H7 (cell line): ENCODE measurements at regions not wholly inside any gene's neighbourhood (a gene's known extent, or its start where the extent isn't known, plus 50 kb on each side); places are given as distances from the start of the nearest gene placed in this dataset.
A peak's percentile ranks its signal among the peaks of the same experiment; 100 is the strongest.

ENCODE experiments used
- DNase-seq: peaks from one replicate; pipeline ENCODE4 v3.0.0; 2012
- H3K27me3 ChIP-seq: 2 replicates; pipeline ENCODE4 v1.6.0; 2011; ENCODE audit warnings: mild to moderate bottlenecking, low read length; ENCODE audit not compliant: control insufficient read depth, insufficient read depth
- H3K36me3 ChIP-seq: replicated peaks from 2 replicates; pipeline ENCODE4 v1.5.1; 2011; ENCODE audit warnings: low read length; ENCODE audit not compliant: control insufficient read depth, insufficient read depth
- H3K4me3 ChIP-seq: 2 replicates; pipeline ENCODE4 v1.5.1; 2011; ENCODE audit warnings: low read depth, mild to moderate bottlenecking, control low read depth, low read length, moderate library complexity; ENCODE audit not compliant: insufficient read depth

DNA sequence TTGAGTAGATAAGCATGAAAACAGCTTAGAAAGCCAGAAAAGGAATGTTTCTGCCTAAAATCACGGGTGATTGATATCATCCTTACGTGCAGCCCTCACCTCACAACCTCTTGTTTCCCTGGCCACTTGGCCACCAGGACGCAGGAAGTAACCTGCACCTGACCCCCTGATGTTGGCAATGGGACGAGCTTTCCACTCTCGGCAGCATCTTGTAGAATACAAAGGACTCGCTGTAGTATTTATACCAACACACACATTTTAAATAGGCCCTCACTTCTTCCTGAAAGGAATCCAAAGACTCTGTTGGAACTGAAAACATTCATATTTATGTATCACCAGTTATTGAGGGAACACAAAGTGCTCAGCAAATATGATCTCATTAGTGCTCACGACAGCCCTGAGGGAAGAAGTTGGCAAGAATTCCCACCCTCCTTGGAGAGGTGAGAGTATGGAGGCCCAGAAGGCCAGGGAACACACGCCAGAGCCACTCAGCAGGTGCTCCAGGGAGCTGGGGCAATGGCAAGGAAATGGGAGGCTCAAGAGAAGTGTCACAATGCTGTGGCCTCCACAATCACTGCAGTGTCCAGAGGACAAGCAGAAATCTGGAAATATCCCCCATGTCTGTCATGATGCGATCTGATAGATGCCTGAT lies 103.3 kb upstream of the KIT start:
- H3K4me3 ChIP-seq = no peak overlapping the region
- H3K27me3 ChIP-seq = no peaks in the 10 kb centered on the region
- no peak for DNase-seq
- no peaks in the 10 kb centered on the region for H3K36me3 ChIP-seq

DNA sequence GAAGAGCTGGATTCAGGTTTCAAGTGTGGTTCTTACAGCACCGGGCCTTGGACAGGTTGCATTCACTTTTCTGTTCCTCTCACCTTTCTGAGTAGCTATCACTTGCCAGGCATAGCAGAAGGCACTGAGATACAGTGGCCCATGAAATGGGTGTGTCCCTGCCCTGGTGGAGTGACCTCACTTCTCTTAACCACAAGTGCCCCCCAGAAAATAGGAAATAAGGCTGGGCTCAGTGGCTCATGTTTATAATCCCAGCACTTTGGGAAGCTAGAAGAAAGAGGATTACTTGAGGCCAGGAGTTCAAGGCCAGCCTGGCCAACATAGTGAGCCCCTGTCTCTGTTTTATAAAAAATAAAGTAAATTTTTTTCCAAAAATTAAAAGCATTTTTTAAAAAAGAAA lies 101.7 kb upstream of the KIT start:
- no peaks in the 10 kb centered on the region for H3K36me3 ChIP-seq
- DNase-seq = no peak
- H3K27me3 ChIP-seq = no peaks in the 10 kb centered on the region
- H3K4me3 ChIP-seq = no peak overlapping the region

DNA sequence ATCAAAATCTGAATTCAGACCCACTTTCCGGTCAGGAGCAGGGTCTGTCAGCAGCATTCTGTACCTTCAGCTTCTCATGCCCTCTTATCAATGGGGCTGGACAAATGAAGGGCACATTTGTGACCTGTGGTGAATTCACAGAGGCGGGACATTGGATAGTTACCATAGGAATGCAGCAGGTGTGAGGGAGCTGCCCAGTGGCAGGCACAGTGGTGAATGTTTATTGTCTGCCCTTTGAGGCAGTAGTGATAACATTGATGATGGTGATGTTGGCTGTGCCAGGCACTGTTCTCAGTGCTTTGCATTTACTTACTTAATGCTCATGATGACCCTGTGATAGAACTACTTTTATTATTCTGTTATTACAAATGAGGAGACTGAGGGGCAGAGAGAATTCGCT lies 101.2 kb upstream of the KIT start:
- H3K36me3 ChIP-seq = no peaks in the 10 kb centered on the region
- DNase-seq = no peak
- H3K27me3 ChIP-seq = no peaks in the 10 kb centered on the region
- no peak overlapping the region for H3K4me3 ChIP-seq

DNA sequence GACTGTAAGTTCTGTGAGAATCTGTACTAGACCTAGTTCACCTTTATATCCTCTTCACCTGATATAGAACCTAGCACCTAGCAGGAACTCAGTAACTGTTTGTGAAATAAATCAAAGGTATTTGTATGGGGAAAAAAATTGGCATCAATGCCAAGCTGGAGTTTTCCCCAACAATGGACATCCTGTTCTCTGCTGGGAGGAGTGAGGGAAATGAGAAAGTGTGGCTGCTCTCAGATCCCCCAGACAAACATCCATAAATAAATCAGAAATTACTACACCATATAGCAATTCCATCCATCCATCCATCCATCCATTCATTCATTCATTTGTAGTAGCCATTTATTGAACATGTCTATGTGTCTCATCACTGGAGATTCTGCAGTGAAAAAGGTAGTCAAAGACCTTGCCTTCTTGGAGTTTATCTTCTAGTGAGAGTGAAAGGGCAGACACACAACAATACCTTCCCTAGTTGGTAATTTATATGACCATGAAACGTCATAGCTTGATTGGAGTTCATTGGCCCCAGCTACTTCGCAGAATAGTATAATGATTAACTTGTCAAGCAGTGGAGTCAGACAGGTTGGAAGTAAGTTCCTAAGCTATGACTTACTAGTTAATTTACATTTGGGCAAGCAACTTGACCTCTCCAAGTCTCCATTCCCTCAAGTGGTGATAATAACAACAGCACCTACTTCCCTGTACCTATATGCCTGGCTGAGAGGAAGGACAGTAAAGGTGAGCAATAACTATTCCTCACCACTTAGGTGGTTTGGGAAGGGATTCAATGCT lies 98.7 kb upstream of the KIT start:
- H3K27me3 ChIP-seq = no peaks in the 10 kb centered on the region
- no peak overlapping the region for H3K4me3 ChIP-seq
- no peaks in the 10 kb centered on the region for H3K36me3 ChIP-seq
- no peak for DNase-seq

DNA sequence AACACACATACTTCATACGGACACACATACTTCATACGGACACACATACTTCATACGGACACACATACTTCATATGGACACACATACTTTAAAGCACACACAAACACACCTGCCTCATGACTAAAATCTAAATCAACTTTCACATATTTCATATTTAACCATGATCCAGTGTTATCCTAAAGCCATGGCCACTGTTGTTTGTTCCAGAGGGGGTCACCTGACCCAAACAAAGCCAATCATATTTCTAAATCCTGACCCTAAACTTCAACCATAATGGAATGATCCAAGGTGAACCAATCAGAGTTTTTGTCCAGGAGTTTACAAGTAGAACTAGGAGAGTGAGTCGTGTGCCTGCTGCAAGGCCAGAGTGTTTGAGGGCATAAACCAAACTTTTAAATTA lies 97.2 kb upstream of the KIT start:
- H3K4me3 ChIP-seq = no peak overlapping the region
- DNase-seq = no peak
- no peaks in the 10 kb centered on the region for H3K36me3 ChIP-seq
- H3K27me3 ChIP-seq = no peaks in the 10 kb centered on the region

DNA sequence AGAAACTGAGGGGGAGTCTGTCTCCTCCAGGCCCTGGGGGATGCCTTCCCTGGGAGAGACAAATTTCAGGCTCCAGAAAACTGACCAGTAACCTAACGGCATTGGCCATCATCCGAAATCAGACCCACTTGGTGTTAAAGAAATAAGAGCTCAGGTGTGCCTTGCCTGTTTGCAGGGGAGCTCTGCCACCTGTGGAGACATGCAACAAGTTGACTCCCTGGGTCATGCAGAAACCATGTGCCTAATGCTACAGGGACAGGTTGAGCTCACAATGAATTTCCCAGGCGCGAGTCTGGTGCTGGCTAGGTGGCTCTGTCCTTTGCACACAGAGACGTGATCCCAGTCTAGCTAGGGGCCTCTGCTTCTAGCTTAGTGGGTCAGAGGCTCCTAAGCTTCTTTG lies 95.8 kb upstream of the KIT start:
- DNase-seq = no peak
- Histone ChIP-seq H3K4me3 (no peak overlapping the region), H3K36me3 (no peaks in the 10 kb centered on the region), H3K27me3 (no peaks in the 10 kb centered on the region)

DNA sequence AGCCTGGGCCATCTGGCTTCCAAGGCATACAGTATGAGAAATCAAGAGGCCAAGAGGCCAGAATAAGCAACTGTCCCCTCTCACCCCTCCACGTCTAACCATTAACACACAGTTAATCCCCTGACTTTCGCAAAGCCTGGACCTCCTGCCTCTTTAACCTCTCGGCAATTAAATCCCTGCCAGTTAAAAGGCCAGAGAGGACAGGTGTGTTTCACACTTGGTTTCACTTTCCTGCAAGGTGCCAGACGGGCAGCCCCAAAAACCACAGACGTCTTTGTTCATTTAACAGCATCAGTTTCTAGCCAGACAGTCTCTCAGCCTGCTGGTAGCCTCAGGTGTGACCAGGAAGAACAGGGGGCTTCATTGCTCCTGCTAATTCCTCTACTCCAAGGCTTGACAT lies 91.1 kb upstream of the KIT start:
- H3K36me3 ChIP-seq = no peaks in the 10 kb centered on the region
- peaks cover 1% of the 10 kb centered on the region; the same call in 1 of the 2 replicates for H3K27me3 ChIP-seq
- no peak for DNase-seq
- no peak overlapping the region for H3K4me3 ChIP-seq

DNA sequence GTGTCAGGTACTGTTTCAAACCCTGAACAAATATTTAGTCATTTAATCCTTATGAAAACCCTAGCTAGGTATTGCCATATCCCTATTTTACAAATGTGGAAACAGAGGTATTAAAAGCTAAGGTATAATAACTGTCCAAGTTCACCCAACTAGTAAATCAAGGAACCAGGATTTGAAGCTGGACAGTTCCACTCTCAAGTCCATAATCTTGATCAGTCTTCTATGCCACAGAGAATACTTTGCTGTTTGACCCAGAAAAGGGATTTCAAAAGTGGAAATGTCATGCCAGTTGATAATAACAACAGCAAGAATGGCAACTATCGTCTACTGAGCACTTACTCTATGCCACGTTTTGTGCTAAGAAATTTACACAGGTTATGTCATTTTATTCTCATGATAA lies 90.4 kb upstream of the KIT start:
- H3K27me3 ChIP-seq = peaks cover 1% of the 10 kb centered on the region; the same call in 1 of the 2 replicates
- H3K4me3 ChIP-seq = no peak overlapping the region
- DNase-seq = no peak
- H3K36me3 ChIP-seq = no peaks in the 10 kb centered on the region

DNA sequence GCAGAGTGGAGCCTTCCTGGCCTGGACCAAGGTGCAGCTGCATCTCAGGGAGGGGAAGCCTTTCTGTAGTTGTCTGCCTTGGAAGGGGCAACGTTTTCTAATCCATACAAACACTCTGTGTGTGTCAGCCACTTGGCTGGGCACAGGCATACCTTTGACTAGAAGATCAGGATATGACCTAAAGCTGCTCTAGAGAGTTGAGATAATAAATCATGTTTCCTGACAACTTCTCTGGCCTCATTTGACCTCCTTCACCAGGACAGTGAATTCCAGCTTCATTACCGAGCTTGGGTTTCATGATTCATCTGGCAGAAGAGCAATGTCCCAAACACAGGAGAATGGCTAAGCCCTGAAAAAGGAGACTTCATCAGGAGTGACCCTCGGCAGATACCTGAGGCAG lies 89.6 kb upstream of the KIT start:
- peaks cover 2% of the 10 kb centered on the region; the same call in 1 of the 2 replicates for H3K27me3 ChIP-seq
- DNase-seq = no peak

DNA sequence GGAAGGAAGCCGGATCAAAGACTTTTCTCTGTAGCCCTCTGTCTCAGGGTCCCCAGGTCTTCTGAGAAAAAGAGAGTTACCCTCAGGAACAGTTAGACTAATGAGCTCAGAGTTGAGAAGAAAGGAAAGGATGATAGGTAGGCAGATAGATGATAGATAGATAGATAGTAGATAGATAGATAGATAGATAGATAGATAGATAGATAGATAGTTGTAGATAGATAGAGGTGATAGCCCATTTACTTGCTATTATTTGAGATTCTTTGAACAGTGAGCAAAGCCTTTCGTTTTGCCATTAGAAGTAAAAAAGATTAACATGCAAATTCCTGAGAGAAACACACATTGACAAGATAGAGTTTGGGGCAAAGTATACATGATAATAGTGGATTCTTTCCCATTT lies 86.9 kb upstream of the KIT start:
- no peak for DNase-seq
- Histone ChIP-seq H3K36me3 (no peaks in the 10 kb centered on the region), H3K4me3 (no peak overlapping the region), H3K27me3 (peaks cover 5% of the 10 kb centered on the region; the same call in 1 of the 2 replicates)

More for the DNA sequence above, 89.6 kb upstream of the KIT start:
- Histone ChIP-seq H3K36me3 (no peaks in the 10 kb centered on the region), H3K4me3 (no peak overlapping the region)

DNA sequence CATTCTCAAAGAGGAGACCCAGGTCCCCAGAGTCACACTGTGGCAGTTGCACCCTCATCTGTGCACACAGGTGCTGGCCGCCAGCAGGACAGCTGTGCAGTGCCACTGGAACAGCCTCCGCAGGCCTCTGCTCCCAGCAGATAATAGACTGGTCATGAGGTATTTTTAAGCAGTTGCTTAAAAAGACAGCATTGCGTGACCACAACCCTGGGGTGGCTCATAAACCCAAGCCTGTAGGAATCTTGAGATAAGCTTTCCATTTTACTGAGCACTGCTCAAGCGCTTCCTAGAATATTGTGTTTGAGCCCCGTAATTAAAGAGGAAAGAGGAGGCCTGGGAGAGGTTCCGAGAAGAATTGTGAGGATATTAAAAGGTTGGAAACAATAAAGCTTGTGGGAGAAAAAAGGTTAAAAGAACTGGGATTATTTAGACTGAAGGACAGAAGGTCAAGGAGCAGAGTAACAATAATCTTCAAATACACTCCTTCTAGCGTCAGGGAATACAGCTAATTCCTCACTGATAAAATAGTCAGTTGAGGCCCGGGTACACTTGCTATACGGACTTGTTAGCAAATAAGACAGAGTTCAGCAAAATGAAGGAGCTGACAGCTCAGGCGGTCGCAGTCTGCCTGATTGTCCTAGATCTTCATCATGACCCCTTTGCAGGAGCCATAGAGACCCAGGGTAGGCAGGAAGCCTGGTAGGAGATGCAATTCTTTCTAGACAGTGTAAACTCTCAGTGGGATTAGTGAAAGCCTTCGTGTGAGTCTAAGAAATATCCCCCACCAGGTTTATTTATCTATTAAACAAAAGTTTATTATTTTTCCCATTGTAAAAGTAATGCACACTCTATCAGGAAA lies 86.2 kb upstream of the KIT start:
- H3K4me3 ChIP-seq = no peak overlapping the region
- peaks cover 5% of the 10 kb centered on the region; the same call in 1 of the 2 replicates for H3K27me3 ChIP-seq
- DNase-seq = no peak
- H3K36me3 ChIP-seq = no peaks in the 10 kb centered on the region

DNA sequence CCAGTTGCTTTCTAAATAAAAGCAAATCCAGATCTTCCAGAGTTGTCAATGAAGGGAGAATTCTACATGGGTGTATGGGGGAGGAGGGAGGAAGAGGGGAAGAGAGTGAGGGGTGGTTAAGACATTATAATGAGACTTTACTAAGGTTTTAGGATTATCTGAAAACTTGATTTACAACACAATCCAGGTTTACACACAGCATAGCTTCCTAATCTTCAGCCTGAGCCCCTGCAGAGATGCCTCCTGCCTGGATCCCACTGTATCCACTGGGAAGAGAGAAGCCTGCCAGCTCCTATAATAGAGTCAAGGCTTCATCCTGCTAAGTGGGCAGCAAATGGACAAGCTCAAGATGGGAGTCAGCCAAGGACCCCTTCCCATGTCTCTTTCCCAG lies 85.6 kb upstream of the KIT start:
- Histone ChIP-seq H3K27me3 (peaks cover 5% of the 10 kb centered on the region; the same call in 1 of the 2 replicates), H3K4me3 (no peak overlapping the region), H3K36me3 (no peaks in the 10 kb centered on the region)
- peak; percentile 38 for DNase-seq

DNA sequence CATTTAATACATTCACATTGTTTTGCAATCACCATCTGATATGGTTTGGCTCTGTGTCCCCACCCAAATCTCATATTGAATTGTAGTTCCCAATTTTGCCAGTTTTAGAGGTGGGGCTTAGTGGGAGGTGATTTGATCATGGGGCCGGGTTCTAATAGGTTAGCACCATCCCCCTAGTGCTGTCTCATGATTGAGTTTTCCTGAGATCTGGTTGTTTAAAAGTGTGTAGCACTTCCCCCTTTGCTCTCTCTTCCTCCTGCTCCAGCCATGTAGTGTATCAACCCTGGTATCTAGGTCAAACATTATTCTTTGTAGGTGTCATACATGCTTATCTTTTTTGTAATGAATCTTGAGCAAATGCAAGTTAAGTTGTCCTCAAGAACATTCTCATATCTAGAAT lies 83.3 kb upstream of the KIT start:
- H3K36me3 ChIP-seq = no peaks in the 10 kb centered on the region
- DNase-seq = no peak
- H3K27me3 ChIP-seq = peaks cover 5% of the 10 kb centered on the region; the same call in 1 of the 2 replicates
- H3K4me3 ChIP-seq = no peak overlapping the region

DNA sequence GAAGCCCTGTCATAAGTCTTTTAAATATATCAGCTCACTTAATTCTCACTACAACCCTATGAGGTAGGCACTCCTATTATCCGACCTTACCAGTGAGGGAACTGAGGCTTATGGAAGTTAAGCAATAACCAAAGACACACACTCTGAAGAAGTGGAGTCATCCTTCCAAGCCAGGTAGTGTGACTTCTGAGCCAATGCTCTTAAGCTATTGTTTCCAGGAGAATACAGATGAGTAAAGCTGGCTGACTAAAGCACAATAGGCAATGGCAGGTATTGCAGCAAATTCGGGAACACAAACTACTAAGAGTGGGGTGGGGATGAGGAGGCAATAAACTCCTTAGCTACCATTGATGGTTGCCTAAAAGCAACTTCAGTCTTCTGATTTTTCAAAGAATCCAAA lies 81.8 kb upstream of the KIT start:
- no peak overlapping the region for H3K4me3 ChIP-seq
- H3K27me3 ChIP-seq = peaks cover 3% of the 10 kb centered on the region; the same call in 1 of the 2 replicates
- no peaks in the 10 kb centered on the region for H3K36me3 ChIP-seq
- DNase-seq = peak; percentile 10
